HG03520 (cell line): ENCODE measurements at regions not wholly inside any gene's neighbourhood (a gene's known extent, or its start where the extent isn't known, plus 50 kb on each side); places are given as distances from the start of the nearest gene placed in this dataset.
"Not testable (repeated sequence)": the region's sequence is repeated elsewhere in the genome, so short reads cannot be mapped to it uniquely, and the experiment has no call there.

Experiments used
- ATAC-seq: cut with Tn5 transposase; IDR thresholded peaks from one replicate; pipeline ENCODE4 v1.9.1; 2021; ENCODE audit warnings: mild to moderate bottlenecking, moderate library complexity; ENCODE audit not compliant: unreplicated experiment

- not testable (repeated sequence) for ATAC-seq
Measured at GRCh38 chr14:22349281-22349680, 239.7 kb downstream of the DAD1 start.

- ATAC-seq: no peak
Measured at GRCh38 chr14:22344673-22345072, 244.4 kb downstream of the DAD1 start.

GRCh38 chr14:22344209-22344608 is 244.8 kb downstream of the DAD1 start:
- ATAC-seq: not testable (repeated sequence)

GRCh38 chr14:22341049-22341448 is 248.0 kb downstream of the DAD1 start:
- ATAC-seq: no peak

GRCh38 chr14:22338917-22339715 is 249.9 kb downstream of the DAD1 start:
- no peak for ATAC-seq

GRCh38 chr14:22338381-22338780 is 250.6 kb downstream of the DAD1 start:
- ATAC-seq: no peak

GRCh38 chr14:22337938-22338337 is 251.1 kb downstream of the DAD1 start:
- ATAC-seq: no peak

GRCh38 chr14:22337521-22337920 is 251.5 kb downstream of the DAD1 start:
- ATAC-seq: no peak

GRCh38 chr14:22336031-22336430 is 253.0 kb downstream of the DAD1 start:
- no peak for ATAC-seq

GRCh38 chr14:22334627-22335026 is 254.4 kb downstream of the DAD1 start:
- no peak for ATAC-seq

GRCh38 chr14:22334275-22334577 is 254.8 kb downstream of the DAD1 start:
- ATAC-seq: no peak

- no peak for ATAC-seq
Measured at GRCh38 chr14:22333422-22334274, 255.4 kb downstream of the DAD1 start.

- ATAC-seq: no peak
Measured at GRCh38 chr14:22332686-22333421, 256.2 kb downstream of the DAD1 start.

GRCh38 chr14:22329371-22329770 is 259.7 kb downstream of the DAD1 start:
- no peak for ATAC-seq

- no peak for ATAC-seq
Measured at GRCh38 chr14:22325676-22326400, 263.2 kb downstream of the DAD1 start.

- ATAC-seq: no peak
Measured at GRCh38 chr14:22320362-22320750, 268.7 kb downstream of the DAD1 start.

GRCh38 chr14:22319526-22320361 is 269.3 kb downstream of the DAD1 start:
- peak; percentile 50 for ATAC-seq

GRCh38 chr14:22318951-22319350 is 270.1 kb downstream of the DAD1 start:
- no peak for ATAC-seq

- ATAC-seq: no peak
Measured at GRCh38 chr14:22316473-22316872, 272.6 kb downstream of the DAD1 start.

- ATAC-seq: no peak
Measured at GRCh38 chr14:22315336-22315735, 273.7 kb downstream of the DAD1 start.
